K562 (cell line): ENCODE measurements at regions not wholly inside any gene's neighbourhood (a gene's known extent, or its start where the extent isn't known, plus 50 kb on each side); places are given as distances from the start of the nearest gene placed in this dataset.

Experiments used
- ATAC-seq: fragments of 200-7000 bp; cut with Tn5 transposase; 3 replicates; pipeline ENCODE4 v1.9.1; 2020; ENCODE audit warnings: moderate library complexity
- BruUV-seq: library from RNA; stranded (reverse); fragments of 400-500 nt; replicated peaks from 2 replicates; lab custom pipeline; 2021; lab: Mats Ljungman, UMichigan
- CTCF ChIA-PET: fragments of 300-600 bp; formaldehyde crosslinking; extraction: SDS; loops from one replicate; lab custom pipeline; 2021; ENCODE audit warnings: low intra/inter-chr PET ratio; lab: Yijun Ruan, JAX
- POLR2A ChIA-PET: fragments of 300-600, 350-650 bp; sonication (Branson Sonifier 250); formaldehyde crosslinking; extraction: SDS; loops from one replicate; lab custom pipeline; 2021; ENCODE audit warnings: antibody characterized with exemption, inconsistent platforms; lab: Yijun Ruan, JAX
- DNase-seq, 4 experiments: peaks; one replicate each; pipeline versions ENCODE4 v3.0.0 to v3.0.0-alpha.2; 2011 to 2018; ENCODE audit warnings: low spot score in 3 of 4, mixed read lengths in 3 of 4; ENCODE audit errors: extremely low read depth in 1 of 4
- FAIRE-seq: peaks from 2 replicates; lab custom pipeline; 2011; peaks lifted over from hg19 to GRCh38; lab: Jason Lieb, UNC
- H2AFZ ChIP-seq: 2 replicates; pipeline ENCODE4 v1.6.0; 2011; ENCODE audit warnings: low read depth, low read length, control low read depth, inconsistent platforms
- H3K27ac ChIP-seq: fragments of 200-600 bp; 3 replicates; pipeline ENCODE4 v1.8.0; 2011; ENCODE audit warnings: low read depth, mild to moderate bottlenecking, control low read depth, inconsistent platforms, low read length, moderate library complexity, mixed read lengths; ENCODE audit errors: extremely low read depth
- H3K27me3 ChIP-seq, 2 experiments: fragments of 300-600 bp in 1 of 2; 2 replicates in 1 of 2; 3 replicates in 1 of 2; pipeline versions ENCODE4 v1.6.0 to v1.8.0; 2011; ENCODE audit warnings: inconsistent platforms in 2 of 2, low read length in 2 of 2, mild to moderate bottlenecking in 1 of 2, mixed read lengths in 1 of 2, moderate library complexity in 1 of 2; ENCODE audit not compliant: control insufficient read depth in 2 of 2, insufficient read depth in 2 of 2
- H3K36me3 ChIP-seq: fragments of 300-600 bp; 3 replicates; pipeline ENCODE4 v1.8.0; 2011; ENCODE audit warnings: mild to moderate bottlenecking, low read length, inconsistent platforms; ENCODE audit not compliant: control insufficient read depth, insufficient read depth
- H3K4me1 ChIP-seq, 2 experiments: fragments of 200-600 bp in 1 of 2; replicated peaks in 1 of 2; 2 replicates in 1 of 2; 3 replicates in 1 of 2; pipeline versions ENCODE4 v1.5.1 to v1.8.0; 2011; ENCODE audit warnings: inconsistent platforms in 2 of 2, low read length in 2 of 2, mild to moderate bottlenecking in 1 of 2, mixed read lengths in 1 of 2, moderate library complexity in 1 of 2; ENCODE audit not compliant: control insufficient read depth in 2 of 2, insufficient read depth in 2 of 2
- H3K4me2 ChIP-seq: 2 replicates; pipeline ENCODE4 v1.6.1; 2011; ENCODE audit warnings: low read length, control low read depth, inconsistent platforms, mixed read lengths; ENCODE audit not compliant: insufficient read depth
- H3K4me3 ChIP-seq: fragments of 200-600 bp; sonication (generic), shearing (Covaris generic); 2 replicates; pipeline ENCODE4 v1.5.1; 2016; ENCODE audit warnings: control low read depth, inconsistent platforms
- H3K79me2 ChIP-seq: fragments of 200-600 bp; 3 replicates; pipeline ENCODE4 v1.8.0; 2011; ENCODE audit warnings: low read length, inconsistent platforms; ENCODE audit not compliant: control insufficient read depth, insufficient read depth
- H3K9ac ChIP-seq, 2 experiments: 2 replicates each; pipeline versions ENCODE4 v1.6.0 to v1.6.1; 2011; ENCODE audit warnings: low read depth in 2 of 2, low read length in 2 of 2, control low read depth in 1 of 2, inconsistent platforms in 1 of 2, mild to moderate bottlenecking in 1 of 2, mixed read lengths in 1 of 2; ENCODE audit not compliant: insufficient read depth in 1 of 2
- H3K9me1 ChIP-seq: one replicate; pipeline ENCODE4 v1.6.0; 2011; ENCODE audit warnings: inconsistent platforms, mild to moderate bottlenecking, low read length, moderate library complexity; ENCODE audit not compliant: control insufficient read depth, insufficient read depth
- H3K9me3 ChIP-seq: replicated peaks from 2 replicates; pipeline ENCODE4 v1.5.1; 2011; ENCODE audit warnings: low read depth, low read length, inconsistent platforms; ENCODE audit not compliant: control insufficient read depth, insufficient read depth
- H4K20me1 ChIP-seq: replicated peaks from 2 replicates; pipeline ENCODE4 v1.6.1; 2011; ENCODE audit warnings: low read length, inconsistent platforms, mixed read lengths; ENCODE audit not compliant: control insufficient read depth, insufficient read depth
- CEBPB ChIP-seq: fragments of 450-650 bp; IDR thresholded peaks from 2 replicates; pipeline ENCODE4 v1.6.1; 2016; ENCODE audit warnings: missing genetic modification characterization, missing compliant biosample characterization
- DPF2 ChIP-seq: fragments of 450-650 bp; IDR thresholded peaks from 2 replicates; pipeline ENCODE4 v1.6.1; 2016
- NFE2 ChIP-seq: IDR thresholded peaks from 2 replicates; pipeline ENCODE4 v1.6.1; 2014; ENCODE audit warnings: antibody characterized with exemption, low read depth
- ZNF695 ChIP-seq: fragments of 450-650 bp; formaldehyde crosslinking; IDR thresholded peaks from 2 replicates; pipeline ENCODE4 v1.4.0; 2020; ENCODE audit warnings: mild to moderate bottlenecking, moderate library complexity
- ZNF766 ChIP-seq: fragments of 200-800 bp; sonication (Bioruptor generic); conservative IDR thresholded peaks from 2 replicates; pipeline ENCODE4 v1.6.1; 2016; ENCODE audit warnings: missing genetic modification characterization, missing compliant biosample characterization
- WGBS: fragments of 100-300 bp; shearing (Covaris generic); methylation state at CpG from one replicate; pipeline ENCODE4 v1.1.6; 2016; ENCODE audit warnings: low coverage, mixed read lengths; ENCODE audit not compliant: insufficient coverage; ENCODE audit errors: missing lambda C conversion rate; 5-methylcytosine and 5-hydroxymethylcytosine counted together
- in situ Hi-C: fragments of 300-500 bp; cut with MboI; formaldehyde crosslinking; loops from 4 replicates; pipeline ENCODE4 v1.15.0; 2018; ENCODE audit warnings: inconsistent platforms, mixed read lengths
- intact Hi-C: fragments of 100-400 bp; cut with micrococcal nuclease; formaldehyde crosslinking; loops from 2 replicates; pipeline ENCODE4 v1.14.2; 2022
- TF ChIP-seq, protein P1 (sequence below), 2 experiments: fragments of 450-650 bp; formaldehyde crosslinking in 1 of 2; IDR thresholded peaks; 2 replicates each; pipeline versions ENCODE4 v1.4.0 to v1.6.1; 2014 to 2020; ENCODE audit warnings: mild to moderate bottlenecking in 2 of 2, borderline replicate concordance in 1 of 2, low read depth in 1 of 2

DNA sequence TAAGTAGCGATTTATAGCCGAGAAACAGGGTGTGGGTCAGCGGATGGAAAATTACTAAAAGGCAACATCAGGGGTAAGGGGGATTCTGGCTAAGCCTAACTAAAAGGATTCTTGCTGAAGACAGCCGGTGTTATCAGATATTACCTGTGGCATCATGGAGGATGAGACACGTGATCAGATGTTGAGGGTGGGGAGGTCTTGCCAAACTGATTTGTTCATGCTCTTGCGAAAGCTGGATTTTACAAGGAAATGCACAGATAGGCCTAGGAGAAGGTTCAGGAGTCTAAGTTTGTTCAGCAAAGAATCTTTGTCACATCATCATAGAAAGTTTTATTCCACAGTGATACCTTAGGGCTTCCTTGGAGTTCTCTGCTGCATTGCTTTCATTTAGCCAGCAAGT, 396.8 kb upstream of the TBL1XR1 start:
- H4K20me1 ChIP-seq: no peaks in the 10 kb centered on the region
- no peaks in the 10 kb centered on the region for H3K9me3 ChIP-seq
- no peaks in the 10 kb centered on the region for H3K9me1 ChIP-seq
- no peak overlapping the region for H2AFZ ChIP-seq
- ChIA-PET POLR2A (no interaction called here), CTCF (no interaction called here)
- no peak overlapping the region for H3K4me2 ChIP-seq
- intact Hi-C loops (no loop called here), in situ Hi-C loops (no loop called here)
- H3K79me2 ChIP-seq: no peaks in the 10 kb centered on the region
- no peaks in the 10 kb centered on the region for H3K27me3 ChIP-seq
- H3K4me3 ChIP-seq: no peak overlapping the region
- 64% methylated on average over 6 of the region's 6 CpGs for WGBS
- TF ChIP-seq ZNF695 (no peak), ZNF766 (CRISPR knock-in tag) (no peak), DPF2 (no peak), CEBPB (peak; percentile 70), NFE2 (no peak)
- no peak overlapping the region for H3K27ac ChIP-seq
- BruUV-seq: no TSS peak
- peaks cover 0 to 24% of the 10 kb centered on the region in 2 experiments; a peak in 3 of 5 replicates for H3K4me1 ChIP-seq
- FAIRE-seq: no peak
- no peak overlapping the region for H3K9ac ChIP-seq
- no peaks in the 10 kb centered on the region for H3K36me3 ChIP-seq
- no peak for ATAC-seq
- no peak for DNase-seq

DNA sequence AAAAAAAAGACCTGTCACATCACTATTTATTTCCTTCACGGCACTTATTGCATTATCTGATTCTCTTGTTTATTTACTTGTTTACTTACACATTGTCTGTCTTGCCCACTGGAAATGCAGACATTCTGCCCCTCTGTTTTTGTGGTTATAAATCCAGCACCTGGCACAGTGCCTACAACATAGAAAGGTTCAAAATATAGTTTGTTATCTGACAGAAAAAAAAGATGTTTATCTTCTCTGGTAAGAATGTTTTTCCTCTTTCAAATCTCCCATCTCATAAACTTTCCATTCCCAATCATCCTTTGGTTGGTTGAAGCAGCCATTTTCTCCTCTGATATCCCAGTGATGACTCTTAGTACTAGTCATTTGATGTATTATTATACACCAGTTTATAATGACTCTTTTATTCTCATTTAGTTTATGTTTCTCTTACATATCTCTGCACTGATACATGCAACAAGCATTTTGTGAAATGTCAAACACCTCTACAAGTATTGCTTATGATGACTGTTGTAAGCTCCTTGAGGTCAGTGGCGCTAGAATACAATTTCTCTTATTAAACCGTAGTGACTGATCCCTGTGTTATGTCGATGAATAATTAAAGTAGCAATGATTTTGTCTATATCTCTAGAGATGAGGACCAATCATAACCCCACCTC, 398.4 kb upstream of the TBL1XR1 start:
- H2AFZ ChIP-seq: no peak overlapping the region
- H3K4me1 ChIP-seq: peaks cover 0 to 24% of the 10 kb centered on the region in 2 experiments; a peak in 3 of 5 replicates
- H3K9me1 ChIP-seq: no peaks in the 10 kb centered on the region
- 57% methylated on average over 4 of the region's 4 CpGs for WGBS
- no peaks in the 10 kb centered on the region for H3K36me3 ChIP-seq
- H3K4me3 ChIP-seq: no peak overlapping the region
- H3K9me3 ChIP-seq: no peaks in the 10 kb centered on the region
- H4K20me1 ChIP-seq: no peaks in the 10 kb centered on the region
- no peak overlapping the region for H3K27ac ChIP-seq
- no TSS peak for BruUV-seq
- DNase-seq: no peak
- CTCF ChIA-PET: no interaction called here
- intact Hi-C loops (no loop called here), in situ Hi-C loops (no loop called here)
- no peak overlapping the region for H3K9ac ChIP-seq
- H3K4me2 ChIP-seq: no peak overlapping the region
- ATAC-seq: no peak
- POLR2A ChIA-PET: interaction anchor here (0.6 to 0.9 kb wide), 2 partner anchors 19 to 638 kb away, joined by 3 read pairs; no protein-coding TSS in a partner anchor
- FAIRE-seq: no peak
- no peaks in the 10 kb centered on the region for H3K79me2 ChIP-seq
- H3K27me3 ChIP-seq: no peaks in the 10 kb centered on the region
- TF ChIP-seq, protein P1, sequence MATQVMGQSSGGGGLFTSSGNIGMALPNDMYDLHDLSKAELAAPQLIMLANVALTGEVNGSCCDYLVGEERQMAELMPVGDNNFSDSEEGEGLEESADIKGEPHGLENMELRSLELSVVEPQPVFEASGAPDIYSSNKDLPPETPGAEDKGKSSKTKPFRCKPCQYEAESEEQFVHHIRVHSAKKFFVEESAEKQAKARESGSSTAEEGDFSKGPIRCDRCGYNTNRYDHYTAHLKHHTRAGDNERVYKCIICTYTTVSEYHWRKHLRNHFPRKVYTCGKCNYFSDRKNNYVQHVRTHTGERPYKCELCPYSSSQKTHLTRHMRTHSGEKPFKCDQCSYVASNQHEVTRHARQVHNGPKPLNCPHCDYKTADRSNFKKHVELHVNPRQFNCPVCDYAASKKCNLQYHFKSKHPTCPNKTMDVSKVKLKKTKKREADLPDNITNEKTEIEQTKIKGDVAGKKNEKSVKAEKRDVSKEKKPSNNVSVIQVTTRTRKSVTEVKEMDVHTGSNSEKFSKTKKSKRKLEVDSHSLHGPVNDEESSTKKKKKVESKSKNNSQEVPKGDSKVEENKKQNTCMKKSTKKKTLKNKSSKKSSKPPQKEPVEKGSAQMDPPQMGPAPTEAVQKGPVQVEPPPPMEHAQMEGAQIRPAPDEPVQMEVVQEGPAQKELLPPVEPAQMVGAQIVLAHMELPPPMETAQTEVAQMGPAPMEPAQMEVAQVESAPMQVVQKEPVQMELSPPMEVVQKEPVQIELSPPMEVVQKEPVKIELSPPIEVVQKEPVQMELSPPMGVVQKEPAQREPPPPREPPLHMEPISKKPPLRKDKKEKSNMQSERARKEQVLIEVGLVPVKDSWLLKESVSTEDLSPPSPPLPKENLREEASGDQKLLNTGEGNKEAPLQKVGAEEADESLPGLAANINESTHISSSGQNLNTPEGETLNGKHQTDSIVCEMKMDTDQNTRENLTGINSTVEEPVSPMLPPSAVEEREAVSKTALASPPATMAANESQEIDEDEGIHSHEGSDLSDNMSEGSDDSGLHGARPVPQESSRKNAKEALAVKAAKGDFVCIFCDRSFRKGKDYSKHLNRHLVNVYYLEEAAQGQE (IDR thresholded peaks at IDR 0.05; ENCODE audit: borderline replicate concordance): no peak
- TF ChIP-seq, protein P1 (CRISPR knock-in tag; IDR thresholded peaks at IDR 0.05; ENCODE audit: low read depth): no peak
